Fibroblast of gingiva (primary cell): ENCODE measurements at regions not wholly inside any gene's neighbourhood (a gene's known extent, or its start where the extent isn't known, plus 50 kb on each side); places are given as distances from the start of the nearest gene placed in this dataset.
"Not testable (repeated sequence)": the region's sequence is repeated elsewhere in the genome, so short reads cannot be mapped to it uniquely, and the experiment has no call there.

Experiments
- DNase-seq: peaks from one replicate; pipeline ENCODE4 v3.0.0-alpha.2; 2011; ENCODE audit warnings: low read depth

GRCh38 chr15:26125664-26126063 lies 262.5 kb upstream of the ATP10A start:
- DNase-seq, result no peak

GRCh38 chr15:26119322-26119721 lies 256.2 kb upstream of the ATP10A start:
- DNase-seq, result no peak

DNA sequence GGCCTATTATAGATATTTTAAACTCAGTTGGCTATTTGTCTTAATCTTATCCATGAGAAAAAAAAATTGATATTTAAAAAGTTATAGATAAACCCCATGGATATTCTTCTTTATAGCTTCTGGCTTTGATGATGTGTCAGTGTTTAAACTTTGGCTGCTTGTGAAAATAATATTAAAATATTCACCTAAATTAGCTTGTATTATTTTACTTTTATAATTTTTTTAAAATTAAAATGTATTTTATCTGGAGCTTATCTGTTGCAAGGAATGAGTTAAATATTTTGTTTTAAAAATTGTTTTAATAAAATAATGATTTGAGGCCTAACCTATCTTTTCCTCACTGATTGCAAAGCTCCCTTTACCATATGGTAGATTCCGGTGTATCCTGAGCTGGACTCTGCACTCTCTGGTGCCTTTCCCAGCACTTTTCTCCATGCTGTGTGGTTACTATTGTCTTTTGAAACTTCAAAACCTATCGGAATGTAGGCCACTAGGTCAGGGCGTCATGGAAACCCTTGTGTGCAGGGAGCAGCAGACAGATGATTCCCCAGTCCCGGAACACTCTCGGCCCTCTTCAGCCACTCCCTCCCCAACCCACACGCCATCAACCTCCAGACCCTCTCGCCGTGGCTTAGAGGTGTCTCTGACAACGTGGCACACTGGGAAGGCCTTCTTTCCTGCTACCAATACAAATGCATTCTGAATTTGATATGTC lies 252.3 kb upstream of the ATP10A start:
- no peak for DNase-seq

DNA sequence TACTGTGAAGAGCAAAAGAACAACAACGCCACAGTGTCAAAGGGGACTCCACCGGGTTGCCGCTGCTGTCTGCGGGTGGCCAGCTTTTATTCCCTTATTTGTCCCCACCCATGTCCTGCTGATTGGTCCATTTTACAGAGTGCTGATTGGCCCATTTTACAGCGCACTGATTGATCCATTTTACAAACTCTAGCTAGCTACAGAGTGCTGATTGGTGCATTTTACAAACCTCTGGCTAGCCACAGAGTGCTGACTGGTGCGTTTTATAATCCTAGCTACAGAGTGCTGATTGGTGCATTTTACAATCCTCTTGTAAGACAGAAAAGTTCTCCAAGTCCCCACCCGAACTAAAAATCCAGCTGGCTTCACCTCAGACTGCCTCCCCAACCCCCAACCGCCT lies 251.0 kb upstream of the ATP10A start:
- not testable (repeated sequence) for DNase-seq

DNA sequence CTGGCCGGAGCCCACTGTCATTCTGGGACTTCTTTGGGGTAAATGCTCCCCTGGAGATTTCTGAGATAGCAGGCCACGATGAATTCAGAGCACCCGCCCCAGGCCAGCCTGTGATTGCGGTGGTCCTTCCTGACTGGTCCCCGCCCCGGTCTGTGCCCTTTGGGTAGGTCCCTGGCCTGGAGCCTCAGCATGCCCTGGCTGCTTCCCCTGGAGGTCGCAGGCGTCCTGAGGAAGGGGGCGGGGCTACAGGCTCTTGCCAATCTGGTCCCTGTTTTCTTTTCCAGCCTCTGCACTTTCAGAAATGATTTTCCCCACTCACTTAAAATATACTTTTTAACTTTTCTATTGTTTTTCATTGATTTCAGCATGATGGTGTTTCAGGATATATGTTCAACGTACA lies 250.2 kb upstream of the ATP10A start:
- DNase-seq, result no peak

DNA sequence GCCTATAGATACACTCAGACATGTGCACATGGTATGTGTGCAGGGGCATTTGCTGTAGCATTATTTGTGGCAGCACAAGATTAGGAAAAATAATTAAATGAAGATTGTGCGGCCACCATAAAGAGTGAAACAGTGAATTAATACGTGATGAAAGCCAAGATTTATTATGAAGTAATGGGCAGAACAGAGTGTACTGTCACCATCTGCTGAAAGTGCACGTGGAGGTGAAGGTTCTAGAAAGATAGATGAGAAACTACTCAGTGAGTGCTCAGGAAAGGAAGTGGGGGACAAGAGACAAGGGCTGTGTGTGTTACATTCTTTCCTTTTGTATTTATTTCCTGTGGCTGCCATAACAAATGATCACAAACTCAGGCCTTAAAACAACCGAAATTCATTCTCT lies 246.1 kb upstream of the ATP10A start:
- DNase-seq, result no peak

GRCh38 chr15:26106556-26106955 lies 243.4 kb upstream of the ATP10A start:
- DNase-seq, result no peak

GRCh38 chr15:26103002-26103404 lies 239.9 kb upstream of the ATP10A start:
- no peak for DNase-seq

- no peak for DNase-seq
Measured at GRCh38 chr15:26102365-26102764, 239.2 kb upstream of the ATP10A start.

DNA sequence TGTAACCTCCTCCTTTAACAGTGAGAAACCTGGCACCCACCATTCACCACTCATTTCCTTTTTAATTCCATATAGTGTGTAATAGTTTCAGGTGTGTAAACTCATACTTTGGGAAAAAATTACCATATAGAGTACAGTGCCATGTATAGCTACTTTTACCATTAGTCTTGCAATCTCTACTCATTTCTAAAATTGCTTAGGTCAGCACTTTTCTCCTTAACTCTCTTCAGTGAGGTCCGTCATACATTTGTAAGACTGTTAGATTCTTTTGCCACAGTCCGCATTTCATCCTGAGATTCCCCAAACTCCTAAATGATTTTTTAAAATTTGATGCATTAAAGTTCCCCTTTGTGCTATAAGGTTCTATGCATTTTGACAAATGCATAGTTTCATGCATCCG lies 238.3 kb upstream of the ATP10A start:
- DNase-seq, result no peak

GRCh38 chr15:26098801-26099200 lies 235.7 kb upstream of the ATP10A start:
- no peak for DNase-seq

DNA sequence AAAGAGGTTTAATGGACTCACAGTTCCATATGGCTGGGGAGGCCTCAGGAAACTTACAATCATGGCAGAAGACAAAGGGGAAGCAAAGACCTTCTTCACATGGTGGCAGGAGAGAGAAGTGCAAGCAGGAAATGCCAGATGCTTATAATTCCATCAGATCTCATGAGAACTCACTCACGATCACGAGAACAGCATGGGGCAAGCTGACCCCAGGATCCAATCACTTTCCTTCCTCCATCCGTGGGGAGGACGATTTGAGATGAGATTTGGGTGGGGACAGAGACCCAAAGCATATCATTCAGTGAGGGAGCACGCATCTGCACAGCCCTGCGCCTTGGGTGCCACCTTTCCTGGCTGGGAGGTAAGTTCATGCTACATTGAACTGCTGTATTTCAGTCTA lies 234.1 kb upstream of the ATP10A start:
- DNase-seq, result no peak

DNA sequence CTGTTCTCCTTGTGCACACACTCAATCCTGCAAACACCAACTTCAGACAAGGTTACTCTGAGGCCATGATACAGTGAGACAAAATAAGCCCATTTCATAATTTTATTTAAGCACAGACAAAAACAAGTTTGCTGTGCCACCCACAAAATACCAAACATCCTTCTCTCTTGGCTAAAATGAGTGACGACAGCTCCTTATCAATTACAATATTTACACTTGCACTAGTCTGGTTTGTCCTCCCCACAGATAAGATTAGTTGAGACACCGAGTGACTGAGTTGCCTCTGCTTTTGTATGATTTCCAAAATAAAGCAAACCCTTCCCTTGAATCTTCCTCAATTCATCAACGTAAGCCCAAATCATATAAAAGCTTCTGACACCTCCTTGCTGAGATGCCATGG lies 233.5 kb upstream of the ATP10A start:
- DNase-seq, result no peak

- DNase-seq, result no peak
Measured at GRCh38 chr15:26095710-26096330, 232.7 kb upstream of the ATP10A start.

- no peak for DNase-seq
Measured at GRCh38 chr15:26091184-26091583, 228.1 kb upstream of the ATP10A start.

DNA sequence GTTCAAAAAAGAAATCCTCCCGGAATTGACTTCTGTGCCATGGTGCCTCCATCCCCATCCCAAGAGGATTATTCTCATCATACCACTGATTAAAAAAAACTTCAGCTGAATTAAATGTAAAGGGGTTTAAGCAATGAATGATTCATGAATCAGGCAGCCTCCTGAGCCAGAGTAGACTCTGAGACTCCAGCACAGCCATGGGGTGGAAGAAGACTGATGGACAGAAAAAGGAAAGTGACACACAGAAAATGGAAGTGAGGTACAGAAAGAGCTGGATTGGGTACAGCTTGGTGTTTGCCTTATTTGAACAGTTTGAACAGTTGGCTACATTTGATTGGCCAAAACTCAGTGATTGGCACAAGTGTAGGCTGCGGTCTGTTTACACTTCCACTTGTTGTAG lies 224.8 kb upstream of the ATP10A start:
- DNase-seq, result no peak

GRCh38 chr15:26087395-26087794 lies 224.3 kb upstream of the ATP10A start:
- DNase-seq, result no peak

GRCh38 chr15:26084771-26085170 lies 221.6 kb upstream of the ATP10A start:
- no peak for DNase-seq

GRCh38 chr15:26083896-26084295 lies 220.8 kb upstream of the ATP10A start:
- no peak for DNase-seq

DNA sequence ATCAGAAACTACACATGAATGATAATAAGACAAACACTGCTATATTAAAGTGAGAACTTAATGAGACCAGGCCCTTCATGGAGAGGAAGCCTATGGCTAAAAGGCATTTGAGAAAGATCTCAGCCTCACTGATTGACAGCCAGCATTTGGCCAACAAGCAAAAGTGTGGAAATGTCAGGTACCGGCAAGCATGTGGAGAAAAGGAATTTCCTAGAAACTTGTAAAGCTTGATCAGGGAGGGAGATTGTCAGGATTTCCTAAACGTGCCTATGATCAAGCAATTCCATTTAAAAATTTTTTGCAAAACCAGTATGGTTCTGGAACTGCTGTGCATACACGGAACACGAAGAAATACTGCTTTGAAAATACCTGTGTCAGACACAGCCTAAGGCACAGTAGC lies 220.3 kb upstream of the ATP10A start:
- DNase-seq, result no peak

DNA sequence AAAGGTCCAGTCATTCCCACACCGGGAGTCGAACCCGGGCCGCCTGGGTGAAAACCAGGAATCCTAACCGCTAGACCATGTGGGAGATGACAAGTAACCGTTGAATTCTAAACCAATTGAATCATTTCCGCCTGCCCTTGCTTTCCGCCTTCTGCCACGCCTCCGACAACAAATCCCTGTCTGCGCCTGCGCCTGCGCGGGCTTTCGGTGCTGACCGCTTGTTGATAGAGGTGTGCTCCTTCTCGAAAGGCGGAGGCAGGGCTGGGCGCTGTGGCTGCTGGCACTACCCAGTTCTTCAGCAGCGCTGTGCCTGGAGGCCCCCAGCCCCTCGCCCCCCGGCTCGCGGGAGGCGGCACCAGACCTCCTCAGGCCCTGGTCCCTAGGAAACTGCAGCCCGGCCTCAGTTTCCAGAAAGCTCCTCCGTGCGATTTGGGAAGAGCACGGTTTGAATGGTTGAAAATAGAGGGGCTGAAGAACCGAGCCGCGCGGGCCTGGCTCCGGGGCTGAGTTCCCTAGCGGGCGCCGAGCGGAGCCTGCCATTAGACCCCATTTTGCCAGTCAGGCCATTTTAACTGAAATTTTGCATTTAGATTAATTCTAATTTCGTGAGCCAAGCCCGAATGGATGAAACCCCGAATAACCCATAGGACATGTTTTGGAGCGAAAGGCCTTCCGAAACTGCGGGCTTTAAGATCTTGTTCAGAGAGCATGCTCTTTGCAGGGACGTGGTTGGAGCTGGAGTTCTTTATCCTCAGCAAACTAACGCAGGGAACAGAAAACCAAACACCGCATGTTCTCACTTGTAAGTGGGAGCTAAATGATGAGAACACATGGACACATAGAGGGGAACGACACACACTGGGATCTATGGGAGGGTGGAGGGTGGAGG lies 219.3 kb upstream of the ATP10A start:
- peak; percentile 91 for DNase-seq

GRCh38 chr15:26081758-26082220 lies 218.7 kb upstream of the ATP10A start:
- DNase-seq, result no peak

DNA sequence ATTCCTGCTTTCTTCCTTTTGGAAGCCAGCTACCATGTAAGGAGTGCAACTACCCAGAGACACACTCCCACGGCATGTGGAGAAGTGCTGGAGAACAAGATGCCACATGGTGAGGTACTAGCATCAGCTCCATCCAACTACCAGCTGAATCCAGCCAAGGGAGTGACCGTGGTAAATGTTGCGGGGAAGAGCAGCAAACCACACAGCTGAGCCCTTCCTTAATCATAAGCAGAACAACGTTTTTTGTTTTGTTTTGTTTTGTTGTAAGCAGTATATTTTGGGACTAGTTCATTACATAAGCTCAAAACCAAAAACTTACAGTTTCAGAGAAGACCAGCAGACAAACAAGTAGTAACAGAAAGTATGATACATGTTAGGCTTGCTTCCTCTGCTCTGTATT lies 212.6 kb upstream of the ATP10A start:
- no peak for DNase-seq
